HG03108 (cell line): ENCODE measurements at regions not wholly inside any gene's neighbourhood (a gene's known extent, or its start where the extent isn't known, plus 50 kb on each side); places are given as distances from the start of the nearest gene placed in this dataset.

ENCODE experiments used
- ATAC-seq: cut with Tn5 transposase; IDR thresholded peaks from one replicate; pipeline ENCODE4 v1.9.1; 2021; ENCODE audit warnings: moderate library complexity; ENCODE audit not compliant: unreplicated experiment

DNA sequence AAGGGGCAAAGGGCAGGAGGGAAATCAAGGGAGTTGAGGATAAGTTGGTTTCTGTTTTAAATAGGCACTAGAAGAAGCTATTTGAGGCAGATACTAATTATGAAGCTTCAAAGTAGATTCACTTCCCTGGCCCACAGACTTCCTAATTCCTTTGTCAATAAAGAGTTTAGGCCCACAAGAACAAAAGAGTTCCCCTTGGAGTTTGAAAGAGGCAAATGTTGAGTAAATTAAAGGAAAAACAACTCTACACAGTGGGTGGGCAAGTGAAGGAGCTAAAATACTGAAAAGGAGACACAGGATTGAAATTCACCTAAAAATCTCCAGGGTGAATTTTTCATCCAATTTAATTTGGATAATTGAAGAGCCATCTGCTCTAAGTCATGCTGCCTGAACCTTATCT lies 411.7 kb upstream of the RORA start:
- no peak for ATAC-seq

DNA sequence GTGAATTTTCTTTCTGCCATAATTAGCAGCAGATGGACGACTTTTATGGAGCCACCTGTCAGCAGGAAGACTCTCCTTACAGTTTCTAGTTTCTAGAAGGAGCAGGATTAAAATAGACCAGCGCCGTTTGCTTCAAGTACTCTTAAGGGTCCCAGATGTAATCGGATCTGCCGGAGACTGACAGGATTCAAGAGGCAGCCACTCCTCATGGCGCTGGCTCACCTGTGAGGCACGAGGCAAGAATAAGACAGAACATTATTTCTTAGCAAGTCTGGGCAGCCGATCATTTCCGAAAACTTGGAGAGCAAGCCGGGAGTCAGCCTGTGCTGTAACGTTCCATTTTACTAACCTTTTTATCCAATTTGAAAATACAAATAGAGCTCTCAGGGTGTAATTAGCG lies 410.4 kb upstream of the RORA start:
- ATAC-seq = no peak

DNA sequence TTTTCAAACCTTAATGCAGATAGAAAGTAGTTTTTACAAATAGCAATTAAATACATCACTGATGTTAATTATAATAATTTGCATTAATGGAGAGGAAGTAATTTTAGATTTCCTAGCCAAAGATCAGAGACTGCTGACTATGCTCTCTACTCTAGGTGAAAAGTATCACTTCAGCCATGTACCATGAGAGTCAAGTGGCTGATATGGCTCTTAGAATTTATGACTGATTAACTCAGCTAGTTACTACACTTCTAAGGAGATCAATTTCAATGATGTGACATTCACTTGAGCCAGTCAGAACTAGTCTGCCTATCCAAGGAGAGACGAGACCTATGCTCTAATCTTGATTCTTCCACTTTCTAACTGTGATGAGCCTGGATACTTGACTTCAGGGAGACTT lies 405.7 kb upstream of the RORA start:
- no peak for ATAC-seq

DNA sequence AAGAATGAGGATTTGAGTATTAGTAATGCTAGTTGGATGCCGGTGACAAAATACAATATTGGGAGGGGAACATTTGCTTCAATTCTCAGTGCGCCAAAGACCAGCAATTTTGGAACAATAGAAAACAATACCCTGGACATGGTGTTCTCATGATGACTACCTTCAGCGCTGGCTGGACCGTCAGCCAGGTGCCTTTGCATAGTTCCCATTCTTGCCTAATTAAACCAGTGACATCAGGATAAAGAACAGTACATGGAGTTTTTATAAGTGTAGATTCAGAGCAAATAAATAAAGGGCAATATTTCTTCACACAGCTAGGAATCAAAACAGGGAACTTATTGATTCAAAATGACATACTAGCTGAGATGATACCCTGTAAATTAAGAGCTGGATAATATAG lies 404.8 kb upstream of the RORA start:
- no peak for ATAC-seq

DNA sequence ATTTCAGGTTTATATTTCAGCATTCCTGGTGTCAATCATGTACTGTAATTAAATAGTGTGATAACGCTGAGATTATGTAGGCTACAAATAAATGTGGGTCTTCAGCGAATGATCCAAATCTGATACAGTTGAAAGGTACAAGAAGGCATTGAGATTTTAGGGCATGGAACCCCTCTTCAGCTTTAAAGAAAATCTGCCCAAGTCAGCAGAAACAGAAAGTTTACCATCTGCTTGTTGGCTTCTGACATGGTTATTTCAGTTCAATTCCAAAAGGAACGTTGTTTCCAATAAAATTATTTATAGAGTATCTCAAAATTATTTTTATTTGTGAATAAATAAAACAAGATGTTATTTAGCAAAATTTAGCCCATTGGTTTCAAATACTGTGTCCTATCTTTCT lies 400.2 kb upstream of the RORA start:
- no peak for ATAC-seq

DNA sequence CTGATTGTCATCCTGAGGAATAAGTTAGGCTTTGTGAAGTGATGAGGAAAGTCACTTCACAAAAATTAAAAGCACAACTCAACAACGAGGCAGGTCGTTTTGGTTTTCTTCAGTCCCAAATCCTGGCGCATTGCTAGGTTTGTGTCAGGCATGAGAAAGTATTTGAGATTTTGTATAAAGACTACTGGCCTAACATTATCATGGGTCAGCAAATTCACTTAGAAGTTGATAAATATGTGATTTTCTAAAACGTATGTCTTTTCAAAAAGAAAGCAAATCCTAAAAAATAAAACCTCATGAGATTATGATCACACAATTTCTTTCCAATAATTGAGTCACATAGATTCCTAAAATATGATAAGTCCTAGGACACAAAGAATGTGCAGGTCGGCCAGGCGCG lies 395.8 kb upstream of the RORA start:
- ATAC-seq = no peak

DNA sequence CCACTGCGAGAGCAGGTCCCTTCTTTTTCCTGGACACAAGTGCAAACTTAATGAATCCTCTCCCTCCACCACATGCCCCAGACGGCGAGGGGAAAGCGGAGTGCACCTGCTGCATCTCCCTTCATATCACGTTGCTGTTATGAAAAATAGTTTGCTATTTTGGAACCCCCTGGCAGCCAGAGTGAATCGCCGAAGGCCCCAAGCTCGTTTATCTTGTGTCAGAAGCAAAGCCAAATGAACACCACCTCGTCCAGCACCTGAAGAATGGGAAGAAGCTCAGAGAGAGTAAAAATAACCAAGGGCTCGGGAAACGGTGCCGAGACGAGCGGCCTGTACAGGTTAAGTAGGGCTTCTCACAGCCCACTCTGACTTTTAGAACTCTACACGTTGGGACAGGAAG lies 394.6 kb upstream of the RORA start:
- no peak for ATAC-seq

DNA sequence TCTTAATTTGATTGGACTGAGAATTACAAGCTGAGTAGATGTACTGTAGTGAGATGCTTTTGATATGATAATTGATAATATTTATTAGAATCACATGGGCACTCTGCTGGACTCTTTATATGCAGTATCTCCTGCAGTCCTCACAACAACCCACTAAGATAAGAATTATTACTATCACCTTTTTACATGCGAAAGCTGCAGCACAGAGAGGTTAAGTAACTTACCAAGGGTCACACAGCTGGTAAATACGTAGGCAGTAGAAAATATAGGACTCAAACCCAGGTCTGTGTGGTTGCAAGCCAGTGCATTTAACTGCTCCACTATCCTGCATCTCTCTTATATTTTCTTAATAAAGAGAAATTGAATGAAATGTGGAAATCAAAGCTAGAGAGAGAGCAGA lies 392.8 kb upstream of the RORA start:
- no peak for ATAC-seq

DNA sequence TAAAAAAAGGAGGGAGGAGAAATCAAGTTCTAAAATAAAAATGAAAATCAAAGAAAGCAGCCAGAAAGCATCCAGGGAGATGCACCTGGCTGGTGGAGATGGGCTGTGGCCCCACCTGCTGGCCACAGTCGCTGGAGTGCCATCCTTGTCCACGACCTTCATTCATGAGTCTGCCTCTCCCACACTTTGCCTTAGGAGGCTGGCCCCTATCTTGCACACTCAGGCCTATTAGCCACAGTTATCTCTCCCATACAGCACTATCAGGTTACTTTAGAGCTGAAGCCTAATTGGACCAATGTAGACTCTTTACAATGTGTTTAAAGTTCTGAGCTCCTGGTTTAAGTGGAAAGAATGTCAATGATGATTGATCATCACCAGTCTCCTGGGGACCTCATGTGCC lies 392.0 kb upstream of the RORA start:
- no peak for ATAC-seq

DNA sequence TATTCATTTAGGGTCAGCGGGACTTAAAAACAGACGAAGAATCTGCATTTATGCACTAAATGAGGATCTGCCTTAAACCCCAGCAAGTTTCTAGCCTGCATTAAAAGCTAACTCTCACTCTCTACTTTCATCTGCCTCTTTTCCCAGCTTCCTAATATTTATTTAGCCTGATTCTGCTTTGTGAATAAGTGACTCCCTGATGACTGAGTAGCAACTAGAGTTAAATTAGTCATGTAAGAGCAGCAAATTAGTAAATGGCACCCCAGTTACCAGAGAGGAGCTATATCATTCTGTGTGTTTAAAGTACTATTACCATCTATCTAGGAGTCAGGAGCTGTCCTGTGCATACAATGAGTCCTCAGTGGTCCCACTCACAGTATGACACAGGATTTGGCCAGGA lies 391.0 kb upstream of the RORA start:
- ATAC-seq = no peak

DNA sequence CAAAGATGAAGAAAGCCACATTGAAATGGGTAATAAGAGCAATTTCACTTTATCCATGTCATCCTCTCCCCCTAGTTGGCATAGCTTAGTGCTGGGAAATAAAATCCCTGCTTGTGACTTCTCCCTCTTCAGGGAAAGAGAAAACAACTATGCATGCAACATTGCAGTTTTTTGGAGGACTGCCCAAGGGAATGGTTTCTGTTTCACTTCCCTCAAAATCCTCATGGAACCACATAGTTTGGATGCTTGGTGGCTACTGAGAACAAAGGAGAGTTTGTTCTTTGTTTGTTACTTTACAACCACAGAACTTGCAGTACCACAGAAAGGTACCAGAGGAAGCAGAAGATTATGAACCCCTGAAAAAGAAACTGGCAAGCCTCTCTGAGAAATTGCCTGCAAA lies 384.6 kb upstream of the RORA start:
- ATAC-seq = no peak

DNA sequence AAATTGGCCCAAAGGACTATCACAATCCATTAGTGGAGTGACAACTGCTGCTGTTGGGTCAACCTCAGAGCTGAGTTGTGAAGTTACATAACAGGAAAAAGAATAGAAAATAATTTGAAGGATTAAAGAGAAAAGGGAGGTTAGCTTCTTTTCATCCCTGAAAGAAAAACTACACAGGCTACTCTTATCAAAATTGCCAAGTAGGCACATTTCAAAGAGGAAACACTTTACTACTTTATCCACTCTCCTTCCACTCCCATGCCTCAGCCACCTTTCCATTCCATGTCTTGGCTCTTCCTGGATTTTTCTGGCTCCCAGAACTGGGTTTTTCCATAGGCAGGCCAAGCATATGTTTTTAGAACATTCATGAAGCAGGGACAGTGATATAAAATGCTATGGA lies 384.0 kb upstream of the RORA start:
- no peak for ATAC-seq

DNA sequence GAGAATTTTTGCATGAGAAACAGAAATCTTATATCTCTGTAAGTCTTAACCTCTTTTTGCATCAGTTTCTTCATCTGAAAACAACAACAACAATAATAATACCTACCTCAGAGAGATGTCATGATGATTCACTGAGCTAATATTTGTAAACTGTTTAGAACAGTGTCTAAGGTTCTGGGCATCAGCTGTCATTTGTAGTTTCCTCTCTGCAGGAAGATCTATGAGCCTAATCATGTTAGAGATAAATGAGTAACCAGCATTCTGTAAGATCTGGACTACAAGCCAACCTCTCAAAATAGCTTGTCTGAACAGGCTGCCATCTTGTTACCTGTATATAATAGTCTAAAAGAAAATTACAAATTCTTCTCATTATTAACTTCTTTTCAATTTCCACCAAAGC lies 383.0 kb upstream of the RORA start:
- no peak for ATAC-seq

DNA sequence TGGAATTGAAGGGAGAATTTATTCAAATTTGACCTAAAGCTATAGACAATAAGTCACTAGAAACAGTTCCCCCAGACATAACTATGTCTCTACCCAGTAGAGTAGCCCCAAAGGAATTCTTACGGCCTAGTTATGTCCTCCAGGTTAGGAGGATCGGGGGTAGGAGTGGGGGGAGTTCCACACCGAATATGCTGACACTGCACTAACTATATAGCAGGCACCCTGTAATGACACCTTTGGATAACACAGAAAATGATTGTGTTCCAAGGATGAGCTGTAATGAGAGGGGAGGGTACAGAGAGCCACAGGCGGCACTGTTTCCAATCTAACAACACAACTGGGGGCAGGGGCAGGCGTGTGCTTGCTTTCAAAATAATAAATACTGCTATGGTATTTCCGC lies 376.2 kb upstream of the RORA start:
- ATAC-seq = no peak

DNA sequence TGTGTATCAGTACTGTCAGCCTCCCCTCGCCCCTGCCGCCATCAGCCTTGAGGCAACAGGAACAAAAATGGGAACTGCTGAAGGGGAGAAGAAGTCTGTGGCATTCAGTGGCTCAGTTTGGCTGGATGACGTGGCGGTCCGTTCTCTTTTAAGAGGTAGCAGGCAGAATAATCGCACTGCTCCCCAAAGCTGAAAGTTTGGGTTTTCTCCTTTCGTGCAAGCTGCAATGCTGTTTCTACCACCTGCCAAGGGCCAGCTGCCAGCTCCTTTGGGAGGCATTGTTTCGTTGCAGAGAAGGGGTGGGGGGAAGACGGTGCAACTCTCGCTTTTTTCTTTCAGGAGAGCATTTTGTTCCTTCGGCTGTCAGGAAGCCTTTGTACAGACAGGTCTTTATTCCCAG lies 369.6 kb upstream of the RORA start:
- no peak for ATAC-seq

DNA sequence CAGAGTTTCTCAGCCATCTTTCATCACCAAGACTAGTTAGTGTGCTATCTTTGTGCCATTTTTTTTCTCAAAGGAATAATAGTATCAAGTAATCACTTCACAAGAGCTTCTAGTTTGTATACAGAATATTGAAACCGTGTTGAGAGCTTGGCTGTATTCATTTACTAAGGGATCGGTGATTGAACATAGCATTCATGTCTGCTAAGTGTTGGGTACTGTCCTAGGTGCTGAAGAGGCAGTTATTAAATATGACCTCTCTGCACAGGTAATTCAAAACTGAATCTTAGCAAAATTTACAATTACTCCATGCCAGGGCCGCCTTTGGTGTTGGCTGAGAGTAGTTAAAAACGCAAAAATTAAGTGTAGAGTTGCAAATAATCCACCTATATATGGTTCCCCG lies 355.3 kb upstream of the RORA start:
- no peak for ATAC-seq

DNA sequence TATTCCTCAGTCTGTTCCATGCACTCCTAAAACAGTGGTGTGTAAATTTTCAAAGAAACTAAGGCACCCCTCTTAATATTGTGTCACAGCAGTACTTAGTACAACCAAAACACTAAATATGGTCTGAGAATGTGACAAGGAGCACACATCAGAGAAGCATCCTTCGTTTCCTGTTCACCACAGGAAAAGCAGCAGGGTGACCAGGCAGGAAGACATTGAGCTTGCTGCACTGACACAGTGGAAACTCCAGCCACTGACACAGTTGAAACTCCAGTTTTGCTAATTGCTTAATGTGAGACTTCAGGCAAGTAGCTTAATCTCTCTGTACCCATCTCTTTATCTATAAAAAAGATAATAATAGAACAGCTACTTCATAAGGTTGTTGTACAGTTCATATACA lies 353.0 kb upstream of the RORA start:
- no peak for ATAC-seq

DNA sequence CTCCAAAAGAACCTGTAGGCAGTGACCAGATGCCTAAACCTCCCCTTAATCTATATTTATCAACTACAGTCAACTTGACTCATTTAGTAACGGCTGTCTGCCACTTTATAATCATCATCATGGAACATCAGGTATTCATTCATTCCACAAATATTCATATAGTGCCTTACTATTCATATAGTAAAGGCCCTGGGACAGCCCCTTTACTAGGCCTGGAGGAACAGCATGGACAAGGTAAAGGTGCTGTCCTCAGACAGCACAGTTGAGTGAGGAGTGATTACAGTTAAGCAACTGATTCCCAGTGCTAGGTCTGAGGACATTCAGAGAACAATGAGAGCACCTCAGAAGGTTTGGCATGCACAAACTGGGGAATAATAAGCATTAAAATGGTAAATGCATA lies 346.5 kb upstream of the RORA start:
- no peak for ATAC-seq

DNA sequence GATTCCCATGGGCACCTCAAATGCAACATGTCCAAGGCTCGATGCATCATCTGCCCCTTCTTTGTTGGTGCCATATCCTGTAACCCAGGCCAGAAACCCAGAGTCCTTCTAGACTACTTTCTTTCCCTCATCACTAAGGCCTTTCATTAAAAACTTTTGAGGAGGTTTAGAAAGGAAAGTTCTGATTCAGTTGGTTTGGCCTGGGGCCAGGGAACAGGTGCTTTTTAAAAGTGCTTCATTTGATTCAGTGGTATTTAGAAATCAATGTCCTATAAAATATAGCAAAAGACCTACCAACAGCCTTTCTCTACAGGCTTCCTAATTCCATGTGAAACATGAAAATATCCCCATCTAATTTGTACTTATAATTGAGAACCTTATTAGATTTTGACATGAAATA lies 341.9 kb upstream of the RORA start:
- no peak for ATAC-seq

DNA sequence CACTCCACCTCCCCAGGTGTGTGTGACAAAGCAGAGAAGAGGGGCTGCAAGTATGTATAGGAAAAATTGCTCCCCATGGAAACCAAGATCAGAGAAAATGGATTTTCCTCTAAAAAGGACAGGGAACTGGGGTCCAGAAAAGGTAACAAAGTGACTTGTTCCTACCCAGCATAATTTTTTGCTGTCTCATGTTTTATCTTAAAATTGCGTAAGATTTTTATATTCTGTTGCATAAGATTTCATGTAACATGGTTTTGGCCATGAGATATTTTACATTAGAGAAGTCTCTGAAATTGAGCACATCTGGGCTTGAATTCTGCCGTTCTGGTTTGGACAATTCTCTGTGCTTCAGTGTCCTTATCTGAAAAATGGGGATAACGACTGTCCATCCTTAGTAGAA lies 335.7 kb upstream of the RORA start:
- no peak for ATAC-seq

DNA sequence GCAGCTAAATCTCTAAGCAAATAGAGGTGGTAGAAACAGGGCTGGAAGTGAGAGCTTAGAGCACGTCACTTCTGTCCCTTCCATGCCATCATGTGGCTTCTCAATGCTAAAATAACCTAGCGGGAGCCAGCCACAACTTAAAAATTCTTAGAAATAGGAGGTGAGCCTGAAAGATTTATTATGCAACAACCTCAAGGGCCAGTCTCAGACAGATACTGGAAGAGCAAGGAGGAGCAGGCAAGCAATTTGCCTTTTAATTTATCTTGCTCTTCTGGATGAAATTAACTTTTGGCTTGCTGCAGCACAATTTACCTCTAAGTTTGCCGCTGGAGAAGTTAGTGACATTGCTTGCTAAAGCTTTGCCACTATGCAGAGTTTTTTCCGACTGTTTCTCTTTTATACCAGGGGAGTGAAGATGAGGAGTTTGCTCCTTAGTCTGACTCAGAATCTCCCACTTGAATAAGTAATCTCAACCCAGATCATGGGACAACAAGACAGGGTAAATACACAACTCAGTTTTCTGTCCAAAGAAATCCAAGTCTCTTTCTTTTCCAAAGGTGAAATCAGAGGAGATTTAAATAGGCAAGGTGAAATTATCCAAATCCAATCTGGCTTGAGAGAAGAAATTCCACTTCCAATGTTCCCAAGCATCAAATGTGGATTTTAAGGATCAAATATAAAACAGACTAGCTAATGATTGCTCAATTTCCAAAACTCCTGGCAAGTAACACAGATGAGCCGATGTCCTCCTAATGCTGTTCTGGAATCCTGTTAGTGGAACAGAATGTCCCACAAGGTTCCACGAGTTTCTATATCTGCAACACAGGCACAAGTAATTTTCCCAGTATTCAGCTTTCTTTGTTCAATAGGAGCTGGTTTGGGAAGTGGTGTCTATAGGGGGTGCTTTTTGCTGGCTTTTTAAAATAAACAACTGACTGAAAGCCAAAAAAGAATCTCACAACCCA lies 329.4 kb upstream of the RORA start:
- no peak for ATAC-seq

DNA sequence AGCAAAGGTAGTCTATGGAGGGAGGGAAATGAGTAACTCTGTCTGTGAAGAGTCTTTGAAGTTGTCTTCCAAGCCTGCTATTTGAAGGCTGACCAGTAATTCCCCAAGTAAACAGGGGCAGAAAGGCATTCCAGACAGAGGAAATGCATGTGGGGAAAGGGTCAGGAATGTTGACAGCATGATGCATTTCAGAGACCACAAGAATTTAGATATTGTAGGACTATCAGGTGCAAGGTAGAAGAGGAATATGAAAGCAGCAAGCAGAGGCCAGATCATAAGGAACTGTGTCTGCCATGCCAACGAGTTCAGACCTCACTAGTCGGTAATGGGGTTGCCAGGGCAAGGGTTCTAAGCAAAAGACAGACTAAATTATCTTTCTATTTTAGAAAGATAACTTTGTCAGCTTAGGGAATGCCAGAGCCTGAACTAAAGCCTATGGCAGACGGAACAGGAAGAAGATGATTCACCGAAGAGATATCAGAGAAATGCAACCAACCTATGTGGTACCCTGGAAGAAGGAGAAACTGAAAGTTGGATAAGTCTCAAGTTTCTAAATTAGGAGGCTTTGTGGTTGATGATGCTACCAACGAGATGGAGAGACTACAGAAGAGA lies 327.0 kb upstream of the RORA start:
- ATAC-seq = no peak

DNA sequence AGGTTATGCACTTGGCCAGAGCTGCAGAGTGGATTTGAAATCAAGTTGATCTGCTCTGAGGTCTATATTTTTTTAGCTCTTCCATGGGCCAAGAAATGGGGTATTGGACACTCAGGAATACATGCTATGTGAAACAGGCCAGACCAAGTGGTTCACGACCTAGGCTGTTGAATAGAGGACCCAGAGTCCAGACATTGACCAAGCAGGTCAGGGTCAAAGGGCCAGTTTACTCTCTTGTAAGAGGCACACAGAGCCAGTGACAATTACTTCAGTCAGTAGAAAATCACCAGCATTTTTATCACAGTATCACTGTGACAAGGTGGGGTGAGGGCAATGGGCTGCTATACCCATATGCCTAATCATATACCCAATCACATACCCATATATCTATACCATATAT lies 320.6 kb upstream of the RORA start:
- ATAC-seq = no peak
